ENCODE measurements at regions not wholly inside any gene's neighbourhood (a gene's known extent, or its start where the extent isn't known, plus 50 kb on each side); places are given as distances from the start of the nearest gene placed in this dataset.

DNA sequence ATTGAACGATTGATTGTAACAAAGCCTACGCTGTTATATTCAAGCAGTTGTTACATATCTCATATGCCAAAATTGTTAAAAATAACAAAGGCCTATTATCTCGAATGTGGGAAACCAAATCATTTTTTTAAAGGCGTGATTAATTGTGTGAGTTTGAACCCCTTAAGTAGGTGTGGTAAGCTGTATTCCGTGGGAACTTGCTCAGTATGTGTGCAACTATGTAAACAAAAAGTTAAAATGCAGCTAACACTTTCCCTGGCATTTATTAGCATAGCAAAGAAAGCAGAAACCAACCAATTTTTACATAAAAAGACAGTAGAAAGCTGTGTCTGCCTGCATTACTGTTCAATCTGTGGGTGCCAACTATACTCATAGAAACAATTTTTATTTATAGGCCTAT lies 166.0 kb upstream of the HAND2 start:
- TF ChIP-seq, protein P1, sequence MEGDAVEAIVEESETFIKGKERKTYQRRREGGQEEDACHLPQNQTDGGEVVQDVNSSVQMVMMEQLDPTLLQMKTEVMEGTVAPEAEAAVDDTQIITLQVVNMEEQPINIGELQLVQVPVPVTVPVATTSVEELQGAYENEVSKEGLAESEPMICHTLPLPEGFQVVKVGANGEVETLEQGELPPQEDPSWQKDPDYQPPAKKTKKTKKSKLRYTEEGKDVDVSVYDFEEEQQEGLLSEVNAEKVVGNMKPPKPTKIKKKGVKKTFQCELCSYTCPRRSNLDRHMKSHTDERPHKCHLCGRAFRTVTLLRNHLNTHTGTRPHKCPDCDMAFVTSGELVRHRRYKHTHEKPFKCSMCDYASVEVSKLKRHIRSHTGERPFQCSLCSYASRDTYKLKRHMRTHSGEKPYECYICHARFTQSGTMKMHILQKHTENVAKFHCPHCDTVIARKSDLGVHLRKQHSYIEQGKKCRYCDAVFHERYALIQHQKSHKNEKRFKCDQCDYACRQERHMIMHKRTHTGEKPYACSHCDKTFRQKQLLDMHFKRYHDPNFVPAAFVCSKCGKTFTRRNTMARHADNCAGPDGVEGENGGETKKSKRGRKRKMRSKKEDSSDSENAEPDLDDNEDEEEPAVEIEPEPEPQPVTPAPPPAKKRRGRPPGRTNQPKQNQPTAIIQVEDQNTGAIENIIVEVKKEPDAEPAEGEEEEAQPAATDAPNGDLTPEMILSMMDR (IDR thresholded peaks at IDR 0.05; ENCODE audit: insufficient read depth, low read depth, low read length), result no peak
- no peak for TF ChIP-seq EZH2 (IDR thresholded peaks at IDR 0.05; ENCODE audit: insufficient read depth, low read length)
